Thyroid gland (tissue), 4 donors: ENCODE measurements at regions not wholly inside any gene's neighbourhood (a gene's known extent, or its start where the extent isn't known, plus 50 kb on each side); places are given as distances from the start of the nearest gene placed in this dataset.

Experiments used
- DNase-seq, 2 donors: peaks; one replicate each; pipeline ENCODE4 v3.0.0-alpha.2; 2019
- H3K27ac ChIP-seq, 3 donors: fragments of 200-600 bp; sonication (generic); 1 replicate in 2 of 3; 2 replicates in 1 of 3; pipeline ENCODE4 v1.5.1; 2016 to 2019; ENCODE audit warnings: mild to moderate bottlenecking in 1 of 3, moderate library complexity in 1 of 3
- H3K27me3 ChIP-seq: fragments of 200-600 bp; sonication (generic); one replicate; pipeline ENCODE4 v1.5.1; 2019
- H3K36me3 ChIP-seq, 2 donors: fragments of 200-600 bp; sonication (generic); one replicate each; pipeline ENCODE4 v1.5.1; 2016 to 2019
- H3K4me1 ChIP-seq, 2 donors: fragments of 200-600 bp; sonication (generic); one replicate each; pipeline ENCODE4 v1.5.1; 2017 to 2019
- H3K4me3 ChIP-seq, 3 donors: fragments of 200-600 bp; sonication (generic); replicated peaks in 1 of 3; 1 replicate in 2 of 3; 2 replicates in 1 of 3; pipeline ENCODE4 v1.5.1; 2016; ENCODE audit warnings: mild to moderate bottlenecking in 1 of 3
- H3K9me3 ChIP-seq: fragments of 200-600 bp; sonication (generic); one replicate; pipeline ENCODE4 v1.5.1; 2017
- POLR2A ChIP-seq, 2 donors: fragments of 450-650 bp; IDR thresholded peaks; one replicate each; pipeline ENCODE4 v1.6.1; 2017; ENCODE audit warnings: antibody characterized with exemption in 2 of 2, mild to moderate bottlenecking in 2 of 2, moderate library complexity in 1 of 2
- WGBS, 2 donors: methylation state at CpG; one replicate each; pipeline ENCODE4 v1.1.5; 2017; 5-methylcytosine and 5-hydroxymethylcytosine counted together
- intact Hi-C: fragments of 100-400 bp; cut with DNase I; formaldehyde crosslinking; loops from one replicate; pipeline ENCODE4 v1.15.1; 2023
- TF ChIP-seq, protein P1 (sequence below), 6 experiments: fragments of 200-600 bp in 3 of 6; fragments of 450-650 bp in 3 of 6; sonication (generic) in 3 of 6; IDR thresholded peaks; one replicate each; pipeline ENCODE4 v1.5.1; 2016 to 2019; ENCODE audit warnings: antibody characterized with exemption in 6 of 6, mild to moderate bottlenecking in 2 of 6, inconsistent platforms in 1 of 6, moderate library complexity in 1 of 6

DNA sequence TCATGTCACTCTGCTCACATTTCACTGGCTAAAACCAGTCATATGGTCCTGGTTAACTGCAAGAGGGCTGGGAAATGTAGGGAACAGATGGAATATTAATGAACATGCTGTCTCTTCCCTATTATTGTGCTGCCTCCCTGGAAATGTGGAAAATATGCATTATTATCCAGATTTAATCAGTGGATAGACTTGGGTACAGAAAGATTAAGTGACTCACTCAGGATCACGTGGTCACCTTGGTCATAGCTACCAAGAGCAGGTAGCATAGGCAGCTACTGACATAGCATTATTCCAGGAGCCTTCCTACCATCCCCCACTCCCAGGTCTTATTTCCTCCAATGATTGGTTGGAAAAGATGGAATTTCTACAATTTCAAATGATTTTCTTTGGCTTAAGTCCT is 141.1 kb downstream of the HRH4 start:
- no peaks in the 10 kb centered on the region for H3K9me3 ChIP-seq
- no peak for DNase-seq
- intact Hi-C loops = loop anchor here (10.0 kb wide), 1 partner anchor 123 kb away; no protein-coding TSS in a partner anchor
- H3K4me1 ChIP-seq = no peaks in the 10 kb centered on the region
- WGBS, 2 donors = 75 to 76% methylated on average over 1 of the region's 1 CpG
- no peak overlapping the region for H3K27ac ChIP-seq
- H3K4me3 ChIP-seq = no peak overlapping the region
- TF ChIP-seq, protein P1, sequence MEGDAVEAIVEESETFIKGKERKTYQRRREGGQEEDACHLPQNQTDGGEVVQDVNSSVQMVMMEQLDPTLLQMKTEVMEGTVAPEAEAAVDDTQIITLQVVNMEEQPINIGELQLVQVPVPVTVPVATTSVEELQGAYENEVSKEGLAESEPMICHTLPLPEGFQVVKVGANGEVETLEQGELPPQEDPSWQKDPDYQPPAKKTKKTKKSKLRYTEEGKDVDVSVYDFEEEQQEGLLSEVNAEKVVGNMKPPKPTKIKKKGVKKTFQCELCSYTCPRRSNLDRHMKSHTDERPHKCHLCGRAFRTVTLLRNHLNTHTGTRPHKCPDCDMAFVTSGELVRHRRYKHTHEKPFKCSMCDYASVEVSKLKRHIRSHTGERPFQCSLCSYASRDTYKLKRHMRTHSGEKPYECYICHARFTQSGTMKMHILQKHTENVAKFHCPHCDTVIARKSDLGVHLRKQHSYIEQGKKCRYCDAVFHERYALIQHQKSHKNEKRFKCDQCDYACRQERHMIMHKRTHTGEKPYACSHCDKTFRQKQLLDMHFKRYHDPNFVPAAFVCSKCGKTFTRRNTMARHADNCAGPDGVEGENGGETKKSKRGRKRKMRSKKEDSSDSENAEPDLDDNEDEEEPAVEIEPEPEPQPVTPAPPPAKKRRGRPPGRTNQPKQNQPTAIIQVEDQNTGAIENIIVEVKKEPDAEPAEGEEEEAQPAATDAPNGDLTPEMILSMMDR (IDR thresholded peaks at IDR 0.05) = no peak
- no peak for TF ChIP-seq POLR2A (IDR thresholded peaks at IDR 0.05)
- no peaks in the 10 kb centered on the region for H3K27me3 ChIP-seq
- H3K36me3 ChIP-seq = no peaks in the 10 kb centered on the region

DNA sequence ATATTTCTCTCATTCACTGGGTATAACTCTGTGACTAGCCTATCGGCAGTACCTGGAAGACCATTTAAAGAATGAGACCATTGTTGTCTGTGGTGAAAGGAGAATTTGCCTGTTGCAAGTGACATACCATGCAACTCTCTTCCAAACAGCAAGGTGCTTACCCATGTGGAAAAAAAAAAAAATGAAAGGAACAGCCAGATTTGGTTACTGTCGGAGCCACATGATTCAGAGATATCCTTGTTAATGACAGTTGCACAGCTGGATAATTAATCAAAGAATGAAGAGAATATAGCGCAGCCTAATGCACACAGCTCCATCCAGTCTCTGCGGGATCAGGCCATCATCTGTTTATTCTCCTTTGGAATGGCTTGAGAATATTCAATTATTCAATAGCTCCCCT is 141.8 kb downstream of the HRH4 start:
- Histone ChIP-seq H3K36me3 (no peaks in the 10 kb centered on the region), H3K4me3 (no peak overlapping the region), H3K27ac (no peak overlapping the region), H3K4me1 (no peaks in the 10 kb centered on the region), H3K9me3 (no peaks in the 10 kb centered on the region), H3K27me3 (no peaks in the 10 kb centered on the region)
- no peak for DNase-seq
- TF ChIP-seq, protein P1 (IDR thresholded peaks at IDR 0.05) = no peak
- TF ChIP-seq POLR2A (IDR thresholded peaks at IDR 0.05) = no peak
- 80 to 87% methylated on average over 4 of the region's 4 CpGs for WGBS, 2 donors
- intact Hi-C loops = loop anchor here (10.0 kb wide), 1 partner anchor 123 kb away; no protein-coding TSS in a partner anchor

DNA sequence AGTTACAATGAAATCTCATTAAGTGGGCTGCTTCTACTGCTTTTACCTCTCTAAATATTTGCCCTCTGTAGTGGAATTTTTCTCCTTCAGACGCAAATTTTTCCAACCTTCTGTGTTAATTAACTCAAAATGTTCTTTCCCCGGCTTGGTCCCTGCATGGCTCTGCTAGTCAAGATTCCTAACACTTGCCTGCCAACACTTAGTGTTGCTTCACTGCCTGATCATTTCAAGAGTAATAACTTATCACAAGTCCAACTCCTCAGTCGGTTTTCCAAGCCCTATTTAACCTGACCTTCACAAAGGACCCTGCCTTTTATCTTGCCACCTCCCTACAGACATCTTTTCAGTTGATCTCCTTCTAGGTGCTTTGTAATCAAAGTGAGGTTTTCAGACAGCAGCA is 142.7 kb downstream of the HRH4 start:
- no peaks in the 10 kb centered on the region for H3K9me3 ChIP-seq
- no peak overlapping the region for H3K4me3 ChIP-seq
- no peaks in the 10 kb centered on the region for H3K27me3 ChIP-seq
- DNase-seq = no peak
- TF ChIP-seq, protein P1 (IDR thresholded peaks at IDR 0.05) = no peak
- TF ChIP-seq POLR2A (IDR thresholded peaks at IDR 0.05) = no peak
- H3K4me1 ChIP-seq = no peaks in the 10 kb centered on the region
- WGBS, 2 donors = 28 to 35% methylated on average over 3 of the region's 3 CpGs
- H3K36me3 ChIP-seq = no peaks in the 10 kb centered on the region
- no peak overlapping the region for H3K27ac ChIP-seq
- intact Hi-C loops = loop anchor here (10.0 kb wide), 1 partner anchor 122 kb away; no protein-coding TSS in a partner anchor

DNA sequence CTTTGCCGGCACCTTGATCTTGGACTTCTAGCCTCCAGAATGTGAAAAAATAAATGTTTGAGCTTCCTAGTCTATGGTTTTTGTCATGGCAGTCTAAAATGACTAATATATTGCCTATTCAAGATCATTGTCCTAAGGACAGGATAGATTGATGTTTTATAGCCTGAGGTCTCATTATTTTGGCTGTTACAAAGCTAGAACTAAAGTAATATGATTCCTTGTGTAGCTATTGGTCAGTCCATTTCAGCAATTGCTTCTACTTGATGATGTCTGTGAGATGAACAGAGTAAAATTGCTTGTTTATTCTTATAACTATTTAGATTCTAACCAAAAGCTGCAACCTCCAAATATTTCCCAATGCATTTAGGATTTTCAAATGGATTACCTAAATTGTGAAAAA is 145.0 kb downstream of the HRH4 start:
- Histone ChIP-seq H3K4me3 (no peak overlapping the region), H3K27ac (no peak overlapping the region), H3K4me1 (no peaks in the 10 kb centered on the region), H3K27me3 (no peaks in the 10 kb centered on the region), H3K9me3 (no peaks in the 10 kb centered on the region), H3K36me3 (no peaks in the 10 kb centered on the region)
- WGBS, 2 donors = 83 to 89% methylated on average over 1 of the region's 1 CpG
- TF ChIP-seq, protein P1 (IDR thresholded peaks at IDR 0.05) = no peak
- TF ChIP-seq POLR2A (IDR thresholded peaks at IDR 0.05) = no peak
- DNase-seq = no peak
- intact Hi-C loops = loop anchor here (10.0 kb wide), 1 partner anchor 119 kb away; no protein-coding TSS in a partner anchor

DNA sequence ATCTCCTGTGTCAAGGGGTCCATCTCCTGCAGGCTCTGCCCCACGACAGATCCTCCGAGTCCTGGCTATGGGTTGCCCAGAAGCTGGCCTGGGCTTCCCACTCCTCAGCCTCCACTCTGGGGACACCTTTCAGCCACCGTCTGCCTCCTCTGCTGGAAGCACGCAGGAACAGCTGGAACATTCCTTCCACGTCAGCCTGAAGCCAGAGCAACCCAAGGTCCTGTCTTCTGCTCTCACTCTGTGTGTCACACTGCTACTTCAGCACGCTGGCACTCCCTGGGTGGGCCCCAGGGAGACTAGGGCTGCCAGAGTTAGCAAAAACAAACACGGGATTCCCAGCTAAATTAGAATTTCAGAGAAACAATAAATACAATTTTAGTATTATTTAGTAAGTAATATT is 148.8 kb downstream of the HRH4 start:
- H3K36me3 ChIP-seq = no peaks in the 10 kb centered on the region
- H3K4me1 ChIP-seq = no peaks in the 10 kb centered on the region
- WGBS, 2 donors = 53 to 54% methylated on average over 6 to 7 of the region's 7 CpGs
- DNase-seq = no peak
- no peaks in the 10 kb centered on the region for H3K9me3 ChIP-seq
- no peak overlapping the region for H3K4me3 ChIP-seq
- H3K27me3 ChIP-seq = no peaks in the 10 kb centered on the region
- TF ChIP-seq, protein P1 (IDR thresholded peaks at IDR 0.05) = no peak
- TF ChIP-seq POLR2A (IDR thresholded peaks at IDR 0.05) = no peak
- intact Hi-C loops = loop anchor here (10.0 kb wide), 1 partner anchor 116 kb away; no protein-coding TSS in a partner anchor
- no peak overlapping the region for H3K27ac ChIP-seq
